GM03348 (cell line): ENCODE measurements at regions not wholly inside any gene's neighbourhood (a gene's known extent, or its start where the extent isn't known, plus 50 kb on each side); places are given as distances from the start of the nearest gene placed in this dataset.

Experiments
- DNase-seq: peaks from one replicate; pipeline ENCODE4 v3.0.0; 2012; ENCODE audit warnings: low spot score

GRCh38 chr7:33727315-33727714 lies 178.0 kb upstream of the BMPER start:
- no peak for DNase-seq

GRCh38 chr7:33728873-33729551 lies 176.3 kb upstream of the BMPER start:
- DNase-seq: no peak

GRCh38 chr7:33729726-33730125 lies 175.6 kb upstream of the BMPER start:
- DNase-seq: no peak

- no peak for DNase-seq
Measured at GRCh38 chr7:33730958-33731357, 174.4 kb upstream of the BMPER start.

- DNase-seq: no peak
Measured at GRCh38 chr7:33731912-33732311, 173.4 kb upstream of the BMPER start.

- no peak for DNase-seq
Measured at GRCh38 chr7:33732462-33732861, 172.9 kb upstream of the BMPER start.

GRCh38 chr7:33733870-33734650 lies 171.3 kb upstream of the BMPER start:
- DNase-seq: no peak

GRCh38 chr7:33735403-33735802 lies 169.9 kb upstream of the BMPER start:
- no peak for DNase-seq

- no peak for DNase-seq
Measured at GRCh38 chr7:33736521-33737221, 168.7 kb upstream of the BMPER start.

- no peak for DNase-seq
Measured at GRCh38 chr7:33738260-33738935, 166.9 kb upstream of the BMPER start.

- DNase-seq: no peak
Measured at GRCh38 chr7:33739286-33739685, 166.1 kb upstream of the BMPER start.

- DNase-seq: no peak
Measured at GRCh38 chr7:33742521-33742920, 162.8 kb upstream of the BMPER start.

GRCh38 chr7:33742999-33743587 lies 162.2 kb upstream of the BMPER start:
- DNase-seq: no peak

GRCh38 chr7:33743594-33743993 lies 161.7 kb upstream of the BMPER start:
- DNase-seq: peak; percentile 69

- DNase-seq: no peak
Measured at GRCh38 chr7:33744293-33745075, 160.9 kb upstream of the BMPER start.

GRCh38 chr7:33745934-33746333 lies 159.4 kb upstream of the BMPER start:
- DNase-seq: no peak

GRCh38 chr7:33748793-33749192 lies 156.5 kb upstream of the BMPER start:
- no peak for DNase-seq

GRCh38 chr7:33750177-33750576 lies 155.2 kb upstream of the BMPER start:
- DNase-seq: no peak

GRCh38 chr7:33751443-33751842 lies 153.9 kb upstream of the BMPER start:
- DNase-seq: no peak

GRCh38 chr7:33753881-33754525 lies 151.3 kb upstream of the BMPER start:
- no peak for DNase-seq
